NCI-H510A (cell line): ENCODE measurements at regions not wholly inside any gene's neighbourhood (a gene's known extent, or its start where the extent isn't known, plus 50 kb on each side); places are given as distances from the start of the nearest gene placed in this dataset.
"Not testable (repeated sequence)": the region's sequence is repeated elsewhere in the genome, so short reads cannot be mapped to it uniquely, and the experiment has no call there.

Experiments
- DNase-seq: peaks from one replicate; lab custom pipeline; 2025; lab: John Stamatoyannopoulos, UW

- DNase-seq = no peak
Observed at GRCh38 chr13:89053418-89053817, 1382.2 kb downstream of the SLITRK5 start.

- no peak for DNase-seq
Observed at GRCh38 chr13:89057274-89057673, 1386.1 kb downstream of the SLITRK5 start.

GRCh38 chr13:89057862-89058261 is 1386.7 kb downstream of the SLITRK5 start:
- DNase-seq = no peak

GRCh38 chr13:89061821-89062220 is 1390.7 kb downstream of the SLITRK5 start:
- peak; percentile 81 for DNase-seq

- no peak for DNase-seq
Observed at GRCh38 chr13:89066868-89067466, 1395.8 kb downstream of the SLITRK5 start.

GRCh38 chr13:89072979-89073378 is 1401.8 kb downstream of the SLITRK5 start:
- no peak for DNase-seq

- DNase-seq = no peak
Observed at GRCh38 chr13:89076622-89077021, 1405.5 kb downstream of the SLITRK5 start.

- no peak for DNase-seq
Observed at GRCh38 chr13:89082623-89083022, 1411.5 kb downstream of the SLITRK5 start.

GRCh38 chr13:89088107-89088506 is 1416.9 kb downstream of the SLITRK5 start:
- DNase-seq = not testable (repeated sequence)

- no peak for DNase-seq
Observed at GRCh38 chr13:89097994-89098393, 1426.8 kb downstream of the SLITRK5 start.

GRCh38 chr13:89113744-89114143 is 1442.6 kb downstream of the SLITRK5 start:
- no peak for DNase-seq

- no peak for DNase-seq
Observed at GRCh38 chr13:89115307-89115706, 1444.1 kb downstream of the SLITRK5 start.

GRCh38 chr13:89136678-89137077 is 1465.5 kb downstream of the SLITRK5 start:
- DNase-seq = no peak

- no peak for DNase-seq
Observed at GRCh38 chr13:89150362-89150761, 1479.2 kb downstream of the SLITRK5 start.

GRCh38 chr13:89153941-89154340 is 1482.8 kb downstream of the SLITRK5 start:
- no peak for DNase-seq

- no peak for DNase-seq
Observed at GRCh38 chr13:89163096-89163495, 1491.9 kb downstream of the SLITRK5 start.

GRCh38 chr13:89165685-89166084 is 1494.5 kb downstream of the SLITRK5 start:
- no peak for DNase-seq

- DNase-seq = no peak
Observed at GRCh38 chr13:89169951-89170350, 1498.8 kb downstream of the SLITRK5 start.

- DNase-seq = no peak
Observed at GRCh38 chr13:89181041-89181440, 1509.9 kb downstream of the SLITRK5 start.

GRCh38 chr13:89199138-89199537 is 1528.0 kb downstream of the SLITRK5 start:
- DNase-seq = no peak

- no peak for DNase-seq
Observed at GRCh38 chr13:89204435-89204834, 1533.3 kb downstream of the SLITRK5 start.

- no peak for DNase-seq
Observed at GRCh38 chr13:89205856-89206520, 1534.8 kb downstream of the SLITRK5 start.

- no peak for DNase-seq
Observed at GRCh38 chr13:89212186-89212585, 1541.0 kb downstream of the SLITRK5 start.

- no peak for DNase-seq
Observed at GRCh38 chr13:89214185-89214584, 1543.0 kb downstream of the SLITRK5 start.
